Glutamatergic neuron (in vitro differentiated cells): ENCODE measurements at regions not wholly inside any gene's neighbourhood (a gene's known extent, or its start where the extent isn't known, plus 50 kb on each side); places are given as distances from the start of the nearest gene placed in this dataset.

Experiments
- DNase-seq: peaks from one replicate; pipeline ENCODE4 v3.0.0; 2022
- H3K27ac Mint-ChIP-seq: one replicate; pipeline ENCODE4 v1.8.0; 2020; ENCODE audit warnings: mild to moderate bottlenecking, mixed read lengths, inconsistent platforms; ENCODE audit not compliant: unreplicated experiment
- H3K27me3 Mint-ChIP-seq: one replicate; pipeline ENCODE4 v1.8.0; 2020; ENCODE audit warnings: mild to moderate bottlenecking, moderate library complexity, mixed read lengths, inconsistent platforms; ENCODE audit not compliant: unreplicated experiment
- H3K36me3 Mint-ChIP-seq: one replicate; pipeline ENCODE4 v1.8.0; 2020; ENCODE audit warnings: mild to moderate bottlenecking, mixed read lengths, inconsistent platforms; ENCODE audit not compliant: unreplicated experiment
- H3K4me1 Mint-ChIP-seq: one replicate; pipeline ENCODE4 v1.8.0; 2020; ENCODE audit warnings: mild to moderate bottlenecking, low read depth, mixed read lengths, inconsistent platforms; ENCODE audit not compliant: unreplicated experiment
- H3K4me3 Mint-ChIP-seq: one replicate; pipeline ENCODE4 v1.8.0; 2020; ENCODE audit warnings: mild to moderate bottlenecking, mixed read lengths, inconsistent platforms; ENCODE audit not compliant: unreplicated experiment
- H3K9me3 Mint-ChIP-seq: one replicate; pipeline ENCODE4 v1.8.0; 2020; ENCODE audit warnings: mild to moderate bottlenecking, moderate library complexity, mixed read lengths, inconsistent platforms; ENCODE audit not compliant: unreplicated experiment
- CTCF ChIP-seq: fragments of 200-600 bp; sonication (generic); IDR thresholded peaks from one replicate; pipeline ENCODE4 v1.5.0; 2021; ENCODE audit not compliant: partially characterized antibody, unreplicated experiment

DNA sequence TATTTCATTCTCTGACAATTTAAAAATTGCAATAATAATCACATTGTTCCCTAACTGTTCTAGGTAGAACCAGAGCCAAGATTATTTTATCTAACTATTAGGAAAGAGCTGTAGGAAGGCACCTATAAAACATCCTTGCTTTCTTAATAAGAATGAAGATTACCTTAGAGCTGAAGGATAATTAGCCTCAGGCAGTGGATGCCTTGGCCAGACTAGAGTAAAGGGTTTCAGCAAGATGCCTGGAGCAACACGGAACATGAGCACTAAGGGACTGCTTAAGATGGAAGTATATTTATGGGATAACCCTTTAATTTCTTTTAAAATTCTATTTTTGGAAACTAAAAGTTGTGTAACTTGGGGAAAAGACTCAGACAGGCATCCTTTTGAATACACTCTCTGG lies 456.6 kb upstream of the RBMS3 start:
- no peak for TF ChIP-seq CTCF
- no peaks in the 10 kb centered on the region for H3K9me3 Mint-ChIP-seq
- no peak for DNase-seq
- no peak overlapping the region for H3K27ac Mint-ChIP-seq
- H3K36me3 Mint-ChIP-seq: no peaks in the 10 kb centered on the region
- no peaks in the 10 kb centered on the region for H3K4me1 Mint-ChIP-seq
- H3K27me3 Mint-ChIP-seq: no peaks in the 10 kb centered on the region
- H3K4me3 Mint-ChIP-seq: no peak overlapping the region

DNA sequence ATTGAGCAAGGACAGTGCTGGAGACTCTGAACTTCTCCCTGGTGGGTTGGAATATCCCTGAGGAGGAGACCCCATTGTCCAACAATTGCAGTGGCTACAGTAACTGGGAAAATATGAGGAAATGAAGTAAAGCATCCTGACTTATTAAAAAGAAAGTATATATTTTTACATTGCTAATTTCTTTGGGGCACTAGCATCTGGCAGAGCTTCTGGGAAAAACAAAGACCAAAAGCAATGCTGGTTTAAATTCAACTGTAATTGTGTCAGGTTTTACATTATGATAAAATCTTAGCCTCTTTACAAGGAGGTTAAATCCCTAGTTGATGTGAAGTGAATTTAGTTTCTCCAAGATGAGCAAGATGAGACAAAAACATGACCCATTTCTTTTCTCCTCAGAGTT lies 454.0 kb upstream of the RBMS3 start:
- H3K9me3 Mint-ChIP-seq: no peaks in the 10 kb centered on the region
- no peak for TF ChIP-seq CTCF
- H3K27me3 Mint-ChIP-seq: no peaks in the 10 kb centered on the region
- H3K4me3 Mint-ChIP-seq: no peak overlapping the region
- H3K36me3 Mint-ChIP-seq: no peaks in the 10 kb centered on the region
- no peaks in the 10 kb centered on the region for H3K4me1 Mint-ChIP-seq
- H3K27ac Mint-ChIP-seq: no peak overlapping the region
- DNase-seq: no peak

- no peak for DNase-seq
- TF ChIP-seq CTCF: no peak
- no peaks in the 10 kb centered on the region for H3K27me3 Mint-ChIP-seq
- no peaks in the 10 kb centered on the region for H3K4me1 Mint-ChIP-seq
- H3K9me3 Mint-ChIP-seq: no peaks in the 10 kb centered on the region
- H3K4me3 Mint-ChIP-seq: no peak overlapping the region
- H3K27ac Mint-ChIP-seq: no peak overlapping the region
- H3K36me3 Mint-ChIP-seq: no peaks in the 10 kb centered on the region
Measured at GRCh38 chr3:28835249-28835648, 445.6 kb upstream of the RBMS3 start.

GRCh38 chr3:28835751-28836150 lies 445.1 kb upstream of the RBMS3 start:
- no peaks in the 10 kb centered on the region for H3K9me3 Mint-ChIP-seq
- H3K4me1 Mint-ChIP-seq: no peaks in the 10 kb centered on the region
- no peak for TF ChIP-seq CTCF
- no peaks in the 10 kb centered on the region for H3K27me3 Mint-ChIP-seq
- DNase-seq: no peak
- H3K27ac Mint-ChIP-seq: no peak overlapping the region
- H3K36me3 Mint-ChIP-seq: no peaks in the 10 kb centered on the region
- no peak overlapping the region for H3K4me3 Mint-ChIP-seq

DNA sequence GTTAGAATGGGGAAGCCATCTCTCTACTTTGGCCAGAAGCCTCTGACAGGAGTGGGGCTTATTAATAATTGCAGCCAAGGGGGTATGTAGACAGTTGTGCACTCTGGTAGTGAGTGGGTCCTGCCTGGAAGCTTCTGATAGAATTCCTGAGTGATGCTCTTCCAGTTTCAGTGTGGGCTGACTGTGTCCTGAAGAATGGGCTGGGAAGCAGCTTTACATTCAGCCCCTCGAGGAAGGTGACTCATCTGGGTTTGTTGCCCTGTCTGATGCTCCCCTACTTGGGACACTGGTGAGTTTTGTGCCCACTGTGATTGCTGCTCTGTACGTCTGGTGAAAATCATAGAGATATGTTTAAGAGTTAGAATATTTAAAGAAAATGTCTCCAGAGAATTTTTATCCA lies 444.7 kb upstream of the RBMS3 start:
- no peak overlapping the region for H3K4me3 Mint-ChIP-seq
- TF ChIP-seq CTCF: no peak
- H3K36me3 Mint-ChIP-seq: no peaks in the 10 kb centered on the region
- no peak overlapping the region for H3K27ac Mint-ChIP-seq
- no peak for DNase-seq
- H3K27me3 Mint-ChIP-seq: no peaks in the 10 kb centered on the region
- H3K4me1 Mint-ChIP-seq: no peaks in the 10 kb centered on the region
- no peaks in the 10 kb centered on the region for H3K9me3 Mint-ChIP-seq
